DMS153 treated with DMSO at 0.1 percent for 48 hours (cell line): ENCODE measurements at regions not wholly inside any gene's neighbourhood (a gene's known extent, or its start where the extent isn't known, plus 50 kb on each side); places are given as distances from the start of the nearest gene placed in this dataset.
"Not testable (repeated sequence)": the region's sequence is repeated elsewhere in the genome, so short reads cannot be mapped to it uniquely, and the experiment has no call there.

Source experiments
- DNase-seq: peaks from one replicate; lab custom pipeline; 2025; ENCODE audit not compliant: unreplicated experiment; lab: John Stamatoyannopoulos, UW

DNA sequence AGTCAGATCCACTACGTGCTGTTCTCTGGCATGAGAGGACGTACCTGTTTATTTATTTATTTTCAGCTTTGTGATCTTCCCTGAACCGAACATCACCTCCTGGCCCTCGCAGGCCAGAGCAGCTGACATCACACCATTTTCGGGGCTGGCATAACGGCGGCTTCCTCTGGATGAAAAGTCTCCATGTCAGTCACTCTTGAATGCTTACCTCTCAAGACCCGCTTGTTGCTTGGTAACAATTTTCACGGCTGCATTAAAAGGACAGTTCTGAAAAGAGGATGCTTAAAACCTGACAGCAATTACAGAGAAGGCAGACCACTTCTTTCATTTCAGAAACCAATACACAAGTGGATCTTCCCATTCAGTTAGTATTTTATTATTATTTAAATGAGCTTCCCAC is 159.8 kb upstream of the CDH4 start:
- DNase-seq: peak; percentile 2

DNA sequence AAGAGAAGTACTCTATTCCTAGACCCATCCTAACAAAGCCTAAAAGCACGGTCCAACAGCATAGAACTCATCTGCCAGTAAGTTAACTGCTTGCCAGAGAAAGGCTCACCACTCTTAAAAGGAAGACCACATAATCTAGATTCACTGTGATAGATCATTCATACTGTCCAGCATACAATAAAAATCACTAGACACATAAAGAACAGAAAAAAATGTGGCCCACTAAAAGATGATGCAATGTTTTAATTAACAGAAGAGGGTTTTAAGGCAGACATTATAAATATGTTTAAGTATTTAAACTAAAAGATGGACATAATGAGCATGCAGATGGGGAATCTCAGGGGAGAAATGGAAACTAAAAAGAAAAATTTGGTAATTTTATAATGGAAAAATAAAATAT is 157.5 kb upstream of the CDH4 start:
- no peak for DNase-seq

DNA sequence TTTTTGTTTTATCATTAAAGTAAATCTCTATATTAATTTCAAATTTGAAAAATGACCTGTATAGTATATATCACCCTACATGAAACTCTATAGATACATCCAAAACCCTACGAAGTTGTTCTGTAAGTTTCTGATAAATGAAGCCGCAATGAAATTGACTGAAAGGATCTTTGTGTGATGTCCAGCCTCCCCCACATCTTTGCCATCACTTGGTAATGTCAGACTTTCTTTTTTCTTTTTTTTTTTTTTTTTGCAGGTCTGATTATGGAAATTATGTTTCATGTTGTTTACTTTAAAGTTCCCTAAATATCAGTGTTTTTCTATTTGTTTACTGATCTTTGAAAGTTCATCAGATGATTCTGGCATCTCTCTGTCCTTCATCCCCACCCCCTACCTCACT is 155.6 kb upstream of the CDH4 start:
- DNase-seq: no peak

GRCh38 chr20:61099806-61100205 is 152.3 kb upstream of the CDH4 start:
- no peak for DNase-seq

DNA sequence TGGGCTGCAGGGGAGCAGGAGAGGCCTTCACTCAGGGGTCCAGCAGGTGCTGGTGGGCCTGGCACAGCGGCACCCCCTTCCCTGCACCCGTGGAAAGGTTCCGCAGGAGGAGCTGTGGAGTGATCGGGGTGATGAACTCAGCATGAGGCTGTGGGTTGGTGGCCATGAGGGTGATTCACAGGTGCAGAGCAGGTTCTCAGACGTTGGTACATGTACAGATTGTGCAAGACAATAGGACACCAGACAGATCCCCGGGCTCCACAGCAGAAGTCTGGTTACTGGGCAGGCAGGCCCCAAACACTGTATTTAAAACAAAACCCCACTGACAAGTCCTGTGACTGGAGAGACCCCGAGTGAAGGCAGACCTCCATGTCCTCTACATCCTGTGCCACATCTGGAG is 151.6 kb upstream of the CDH4 start:
- no peak for DNase-seq

DNA sequence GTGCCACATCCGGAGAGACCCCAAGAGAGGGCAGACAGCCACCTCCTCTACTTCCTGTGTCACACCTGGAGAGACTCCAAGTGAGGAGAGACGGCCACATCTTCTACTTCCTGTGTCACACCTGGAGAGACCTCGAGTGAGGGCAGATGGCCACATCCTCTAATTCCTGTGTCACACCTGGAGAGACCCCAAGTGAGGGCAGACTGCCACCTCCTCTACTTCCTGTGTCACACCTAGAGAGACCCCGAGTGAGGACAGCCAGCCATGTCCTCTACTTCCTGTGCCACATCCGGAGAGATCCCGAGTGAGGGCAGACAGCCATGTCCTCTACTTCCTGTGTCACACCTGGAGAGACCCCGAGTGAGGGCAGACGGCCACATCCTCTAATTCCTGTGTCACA is 150.7 kb upstream of the CDH4 start:
- DNase-seq: not testable (repeated sequence)

DNA sequence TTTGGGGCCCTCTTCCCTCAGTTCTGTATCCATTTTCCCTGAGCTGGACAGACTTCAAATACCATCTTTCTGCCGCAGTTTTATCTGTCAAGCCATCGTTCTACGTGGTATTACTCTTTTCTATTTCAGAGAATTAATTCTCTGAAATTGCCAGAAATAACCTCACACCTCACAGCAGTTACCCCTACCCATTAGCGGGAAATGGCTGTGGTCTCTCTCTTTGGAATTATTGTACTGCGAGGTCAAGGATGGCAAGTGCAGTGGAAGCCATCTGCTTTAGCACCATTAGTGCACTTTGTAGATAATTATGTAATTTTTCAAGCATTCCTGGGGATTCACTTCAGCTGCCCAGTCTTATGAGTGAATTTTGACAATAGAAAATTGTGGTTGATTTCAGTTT is 147.8 kb upstream of the CDH4 start:
- no peak for DNase-seq

- no peak for DNase-seq
These were observed 146.7 kb upstream of the CDH4 start for GRCh38 chr20:61105395-61105794.

DNA sequence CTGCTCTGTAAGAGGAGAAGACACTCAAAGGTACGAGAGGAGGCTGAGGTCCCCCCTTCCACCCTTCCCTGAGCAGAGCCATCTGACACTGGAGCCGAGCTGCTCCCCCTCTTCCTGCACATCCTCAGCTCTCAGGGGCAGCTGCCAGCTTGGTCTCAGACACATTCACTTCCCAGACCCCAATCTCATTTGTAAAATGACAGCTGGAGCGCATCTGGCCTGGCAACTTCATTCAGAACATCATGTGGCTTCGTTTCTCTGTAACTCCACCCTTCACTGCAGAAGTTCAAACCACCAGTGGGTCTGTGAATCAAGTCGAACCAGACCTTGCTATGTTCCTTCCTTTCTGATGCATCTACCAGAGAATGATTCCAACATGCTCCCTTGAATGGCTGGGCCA is 145.6 kb upstream of the CDH4 start:
- DNase-seq: no peak

- no peak for DNase-seq
These were observed 142.7 kb upstream of the CDH4 start for GRCh38 chr20:61109221-61109805.

DNA sequence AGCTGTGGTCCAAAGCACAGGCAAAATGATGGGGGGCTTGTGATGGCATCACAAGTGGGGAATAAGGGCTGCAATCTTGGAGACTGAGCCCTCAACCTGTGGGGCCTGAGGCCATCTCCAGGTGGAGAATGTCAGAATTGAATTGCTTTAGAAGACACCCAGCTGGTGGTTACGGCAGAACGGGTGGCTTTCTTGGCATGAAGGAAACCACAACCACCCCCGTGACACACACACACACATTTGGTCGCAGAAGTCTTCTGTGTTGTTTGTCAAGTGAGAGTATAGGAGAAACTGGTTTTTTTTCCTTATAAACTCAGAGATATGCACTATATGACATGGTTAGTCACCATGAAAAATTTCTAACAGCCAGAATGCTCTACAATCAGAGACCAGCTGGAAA is 139.5 kb upstream of the CDH4 start:
- no peak for DNase-seq

GRCh38 chr20:61113731-61114130 is 138.3 kb upstream of the CDH4 start:
- no peak for DNase-seq

DNA sequence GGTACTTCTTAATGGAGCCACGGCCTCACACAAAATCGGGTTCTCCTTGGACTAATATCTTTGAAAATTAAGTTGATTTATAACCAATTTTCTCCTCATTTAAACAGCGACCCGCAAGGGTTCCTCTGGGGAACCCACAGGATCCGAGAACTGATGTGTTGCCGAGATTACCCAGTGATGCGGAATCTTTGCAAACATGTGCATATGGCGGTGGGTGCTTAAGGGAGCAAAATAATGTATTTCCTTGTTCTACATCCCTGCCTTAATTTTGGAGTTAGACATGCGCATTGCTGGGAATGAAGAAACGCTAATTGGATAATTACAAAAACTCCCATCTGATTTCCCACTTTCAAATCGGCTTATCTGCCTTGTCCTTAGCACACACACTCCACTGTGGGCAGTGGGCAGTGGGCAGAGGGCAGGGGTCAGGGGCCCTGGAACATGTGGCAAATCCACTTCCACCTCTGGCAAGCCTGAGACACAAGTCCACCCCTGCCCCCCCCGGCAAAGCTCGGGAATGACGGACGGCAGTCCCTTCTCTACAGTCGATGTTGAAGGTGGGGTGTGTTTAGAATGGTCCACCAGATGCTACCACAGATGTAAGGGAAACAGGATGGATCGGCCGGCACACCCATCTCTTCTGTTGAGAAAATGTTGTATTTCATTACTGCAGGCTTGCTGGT is 137.4 kb upstream of the CDH4 start:
- DNase-seq: no peak

- DNase-seq: peak; percentile 27
These were observed 136.5 kb upstream of the CDH4 start for GRCh38 chr20:61115364-61116065.

GRCh38 chr20:61117725-61118124 is 134.3 kb upstream of the CDH4 start:
- no peak for DNase-seq

DNA sequence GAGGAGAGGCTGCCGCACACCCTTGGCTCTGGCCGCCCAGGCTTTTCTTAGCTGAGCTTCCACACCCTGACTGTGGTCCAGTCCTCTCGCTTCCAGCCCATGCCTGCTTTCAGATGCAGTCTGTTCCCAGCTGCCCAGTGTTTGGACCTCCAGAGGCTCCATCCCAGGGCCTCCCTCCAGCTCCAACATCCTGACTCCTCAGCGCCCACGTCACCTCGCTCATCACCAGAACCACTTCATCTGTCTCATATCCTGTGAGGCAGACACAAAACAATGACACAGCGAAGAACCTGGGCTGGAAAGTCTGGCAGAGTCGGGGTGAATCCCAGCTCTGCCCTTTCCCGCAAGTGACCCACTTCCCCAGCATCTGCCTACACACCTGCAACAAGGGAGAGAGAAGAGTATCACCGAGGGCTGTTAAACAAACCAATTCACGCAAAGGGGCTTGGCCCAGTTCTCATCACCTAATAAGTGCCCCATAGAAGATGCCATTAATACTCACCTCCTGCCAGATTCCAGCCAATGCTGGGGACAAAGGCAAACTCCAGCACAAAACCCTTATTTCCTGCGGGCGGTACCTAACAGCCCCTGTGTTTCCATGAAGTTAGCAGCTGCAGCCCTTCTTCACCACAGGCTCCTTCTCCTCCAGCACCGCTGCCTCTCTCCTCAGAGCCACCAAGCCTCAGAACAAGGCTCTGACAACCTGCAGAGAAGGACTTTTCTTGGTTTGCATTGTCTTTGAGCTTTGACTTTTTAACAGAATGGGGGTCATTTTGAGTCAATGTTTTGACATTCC is 133.4 kb upstream of the CDH4 start:
- no peak for DNase-seq

- DNase-seq: no peak
These were observed 132.8 kb upstream of the CDH4 start for GRCh38 chr20:61119273-61119672.

GRCh38 chr20:61119794-61120410 is 132.2 kb upstream of the CDH4 start:
- no peak for DNase-seq

DNA sequence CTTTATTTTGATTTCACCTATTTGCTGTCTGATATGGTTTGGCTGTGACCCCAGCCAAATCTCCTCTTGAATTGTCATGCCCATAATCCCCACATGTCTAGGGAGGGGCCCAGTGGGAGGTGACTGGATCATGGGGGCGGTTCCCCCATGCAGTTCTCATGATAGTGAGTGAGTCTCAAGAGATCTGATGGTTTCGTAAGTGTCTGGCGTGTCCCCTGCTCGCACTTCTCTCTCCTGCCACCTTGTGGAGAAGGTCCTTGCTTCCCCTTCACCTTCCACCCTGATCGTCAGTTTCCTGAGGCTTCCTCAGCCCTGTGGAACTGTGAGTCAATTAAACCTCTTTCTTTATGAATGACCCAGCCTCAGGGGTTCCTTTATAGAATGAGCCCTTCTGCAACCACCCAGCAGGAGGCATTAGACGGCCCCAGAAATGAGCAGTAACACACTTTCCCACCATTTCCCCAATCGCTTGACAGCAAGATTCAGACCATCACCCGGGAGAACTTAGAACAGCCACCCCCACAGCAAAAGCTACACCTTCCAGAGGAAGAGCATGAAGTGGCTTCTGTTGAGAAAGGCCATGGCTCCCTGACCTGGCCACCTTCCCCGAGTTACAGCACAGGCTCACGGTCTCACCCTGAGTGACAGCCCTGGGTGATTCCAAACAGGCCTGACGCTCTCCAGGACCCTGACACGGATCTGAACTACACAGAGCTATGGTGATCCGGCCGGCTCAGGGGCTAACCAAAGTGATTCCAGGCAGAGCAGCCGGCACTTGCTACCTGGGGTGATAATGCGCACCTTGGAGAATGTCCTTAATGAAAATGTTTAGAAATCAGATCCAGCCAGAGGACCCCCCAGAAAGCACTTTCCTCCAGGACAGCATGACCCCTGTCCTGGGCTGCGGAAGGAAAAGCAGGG is 131.2 kb upstream of the CDH4 start:
- DNase-seq: peak; percentile 26

GRCh38 chr20:61121661-61122060 is 130.4 kb upstream of the CDH4 start:
- DNase-seq: no peak
